ENCODE measurements at regions not wholly inside any gene's neighbourhood (a gene's known extent, or its start where the extent isn't known, plus 50 kb on each side); places are given as distances from the start of the nearest gene placed in this dataset.
"Not testable (repeated sequence)": the region's sequence is repeated elsewhere in the genome, so short reads cannot be mapped to it uniquely, and the experiment has no call there.

- no peak for DNase-seq
Measured at GRCh38 chr7:113373863-113374262, 255.5 kb upstream of the SMIM30 start.

GRCh38 chr7:113371416-113372043 lies 253.2 kb upstream of the SMIM30 start:
- DNase-seq, result no peak

- no peak for DNase-seq
Measured at GRCh38 chr7:113370910-113371309, 252.6 kb upstream of the SMIM30 start.

- no peak for DNase-seq
Measured at GRCh38 chr7:113368256-113368655, 249.9 kb upstream of the SMIM30 start.

- no peak for DNase-seq
Measured at GRCh38 chr7:113367041-113367586, 248.8 kb upstream of the SMIM30 start.

GRCh38 chr7:113366122-113366521 lies 247.8 kb upstream of the SMIM30 start:
- DNase-seq, result no peak

- DNase-seq, result no peak
Measured at GRCh38 chr7:113349339-113349738, 231.0 kb upstream of the SMIM30 start.

GRCh38 chr7:113339661-113340060 lies 221.3 kb upstream of the SMIM30 start:
- DNase-seq, result no peak

- no peak for DNase-seq
Measured at GRCh38 chr7:113338071-113338696, 219.8 kb upstream of the SMIM30 start.

- DNase-seq, result not testable (repeated sequence)
Measured at GRCh38 chr7:113336838-113337237, 218.5 kb upstream of the SMIM30 start.

GRCh38 chr7:113331155-113331898 lies 213.0 kb upstream of the SMIM30 start:
- DNase-seq, result no peak

- DNase-seq, result no peak
Measured at GRCh38 chr7:113321201-113321600, 202.8 kb upstream of the SMIM30 start.

GRCh38 chr7:113320419-113320818 lies 202.1 kb upstream of the SMIM30 start:
- no peak for DNase-seq

GRCh38 chr7:113314594-113314993 lies 196.2 kb upstream of the SMIM30 start:
- DNase-seq, result no peak

- DNase-seq, result no peak
Measured at GRCh38 chr7:113308399-113308798, 190.0 kb upstream of the SMIM30 start.

- no peak for DNase-seq
Measured at GRCh38 chr7:113307147-113307546, 188.8 kb upstream of the SMIM30 start.

- no peak for DNase-seq
Measured at GRCh38 chr7:113306302-113306701, 187.9 kb upstream of the SMIM30 start.

- no peak for DNase-seq
Measured at GRCh38 chr7:113304104-113304503, 185.8 kb upstream of the SMIM30 start.

GRCh38 chr7:113303388-113303787 lies 185.0 kb upstream of the SMIM30 start:
- DNase-seq, result not testable (repeated sequence)

- DNase-seq, result no peak
Measured at GRCh38 chr7:113301983-113302382, 183.6 kb upstream of the SMIM30 start.

GRCh38 chr7:113301141-113301540 lies 182.8 kb upstream of the SMIM30 start:
- no peak for DNase-seq

GRCh38 chr7:113299748-113300147 lies 181.4 kb upstream of the SMIM30 start:
- DNase-seq, result no peak

GRCh38 chr7:113298501-113298900 lies 180.1 kb upstream of the SMIM30 start:
- DNase-seq, result no peak

GRCh38 chr7:113294750-113295149 lies 176.4 kb upstream of the SMIM30 start:
- DNase-seq, result no peak
